Stimulated activated CD4-positive, alpha-beta T cell treated with anti-CD3 and anti-CD28 coated beads, Interleukin-12 subunit alpha, Interleukin-12 subunit beta, amount 100 ng/mL, for 24 hours (primary cell): ENCODE measurements at regions not wholly inside any gene's neighbourhood (a gene's known extent, or its start where the extent isn't known, plus 50 kb on each side); places are given as distances from the start of the nearest gene placed in this dataset.

Experiments used
- DNase-seq, 2 experiments: peaks; one replicate each; pipeline ENCODE4 v3.0.0-alpha.2; 2020; ENCODE audit warnings: low read depth in 2 of 2

GRCh38 chr12:107443320-107444090 lies 242.1 kb upstream of the PWP1 start:
- no peak for DNase-seq

DNA sequence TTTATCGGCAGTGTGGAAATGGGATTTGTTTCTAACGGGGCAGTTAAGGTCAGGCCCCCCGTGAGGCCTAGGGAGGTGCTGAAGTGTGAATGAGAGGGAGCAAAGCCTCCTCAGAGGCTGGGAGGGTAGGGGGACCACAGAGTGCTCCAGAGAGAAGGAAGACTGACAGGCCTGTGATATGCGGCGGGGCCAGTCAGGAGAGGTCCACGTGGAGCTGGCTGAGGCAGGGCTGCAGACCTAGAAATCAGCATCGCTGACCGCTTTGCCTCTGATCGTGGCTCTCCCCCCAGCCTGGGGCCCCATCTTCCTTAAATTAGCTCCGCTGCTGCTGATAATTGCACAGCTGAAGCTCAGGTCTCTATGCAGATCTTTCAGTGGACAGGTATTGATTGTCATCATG lies 240.8 kb upstream of the PWP1 start:
- DNase-seq: no peak

GRCh38 chr12:107446476-107446875 lies 239.1 kb upstream of the PWP1 start:
- no peak for DNase-seq

GRCh38 chr12:107447336-107447735 lies 238.3 kb upstream of the PWP1 start:
- DNase-seq: no peak

DNA sequence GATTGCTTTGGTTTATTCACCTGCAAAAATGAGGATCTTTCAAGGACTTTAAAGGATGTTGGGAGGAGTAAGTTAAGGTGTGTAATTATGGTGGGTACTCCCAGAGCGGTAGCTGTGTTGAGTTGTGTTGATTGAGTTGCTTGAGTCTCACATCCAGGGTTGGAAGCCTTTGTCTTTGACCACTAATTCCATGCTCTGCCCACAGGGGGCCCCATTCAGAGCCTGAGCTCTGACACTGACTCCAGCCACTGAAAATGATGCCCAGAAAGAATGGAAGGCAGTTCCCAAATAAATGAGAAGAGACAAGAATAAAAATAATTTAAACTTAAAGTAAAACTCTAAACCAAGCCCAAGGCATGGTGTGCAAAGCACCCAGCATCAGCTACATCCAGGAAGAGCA lies 237.4 kb upstream of the PWP1 start:
- no peak for DNase-seq

DNA sequence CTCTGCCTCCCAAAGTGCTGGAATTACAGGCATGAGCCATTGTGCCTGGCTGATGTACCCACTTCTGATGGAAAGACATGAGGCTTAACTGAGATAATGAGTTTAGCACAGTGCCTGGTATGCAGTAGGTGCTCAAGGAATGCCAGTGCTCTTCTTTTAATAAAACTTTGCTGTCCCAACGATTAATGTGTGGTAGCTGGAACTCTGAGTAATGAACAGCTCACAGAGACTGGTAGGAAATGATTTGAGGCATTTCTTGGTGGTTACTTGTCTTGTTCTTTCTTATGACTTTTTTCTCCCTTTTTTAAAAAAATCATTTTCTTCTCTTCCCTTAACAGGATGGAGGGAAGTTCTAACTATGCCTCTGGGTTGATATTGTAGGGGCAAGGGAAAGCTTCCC lies 235.7 kb upstream of the PWP1 start:
- no peak for DNase-seq

DNA sequence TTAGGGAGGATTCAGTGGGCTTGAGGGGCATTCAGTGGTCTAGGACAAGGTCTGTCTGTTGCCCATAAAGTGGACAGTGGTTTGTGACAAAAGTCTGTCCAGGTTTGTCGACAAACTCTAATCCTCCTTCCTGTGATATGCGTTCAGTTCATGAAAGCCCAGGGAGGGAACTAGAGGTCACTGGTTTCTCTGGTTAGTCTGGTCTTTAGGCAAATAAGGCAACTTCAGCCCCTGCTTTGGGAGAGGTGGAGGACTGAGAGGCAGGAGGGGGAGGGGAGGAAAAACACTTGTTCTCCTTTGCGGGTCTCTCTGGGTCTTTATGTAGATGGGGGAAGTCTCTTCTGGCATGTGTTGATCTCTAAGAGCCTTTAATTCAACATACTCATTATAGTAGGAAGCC lies 235.1 kb upstream of the PWP1 start:
- DNase-seq: no peak

DNA sequence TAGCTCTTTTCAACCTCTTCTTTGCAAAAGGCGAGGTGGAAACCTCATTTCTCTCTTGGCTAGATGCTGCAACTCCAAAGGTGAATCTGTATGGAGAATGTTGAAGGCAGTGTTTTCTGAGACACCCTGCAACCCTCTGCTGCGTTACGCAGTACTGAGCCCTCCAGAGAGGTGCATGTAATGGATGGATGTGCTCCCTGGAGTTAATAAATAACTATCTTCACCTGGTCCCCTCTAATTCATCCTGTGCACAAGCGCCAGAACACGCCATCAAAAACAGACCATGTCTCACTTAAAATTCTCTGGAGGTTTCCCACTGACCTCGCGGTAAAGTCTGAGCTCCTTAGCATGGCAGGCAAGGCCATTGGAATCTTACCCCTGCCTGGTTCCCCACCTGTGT lies 234.4 kb upstream of the PWP1 start:
- no peak for DNase-seq

- no peak for DNase-seq
Measured at GRCh38 chr12:107454109-107454830, 231.3 kb upstream of the PWP1 start.

DNA sequence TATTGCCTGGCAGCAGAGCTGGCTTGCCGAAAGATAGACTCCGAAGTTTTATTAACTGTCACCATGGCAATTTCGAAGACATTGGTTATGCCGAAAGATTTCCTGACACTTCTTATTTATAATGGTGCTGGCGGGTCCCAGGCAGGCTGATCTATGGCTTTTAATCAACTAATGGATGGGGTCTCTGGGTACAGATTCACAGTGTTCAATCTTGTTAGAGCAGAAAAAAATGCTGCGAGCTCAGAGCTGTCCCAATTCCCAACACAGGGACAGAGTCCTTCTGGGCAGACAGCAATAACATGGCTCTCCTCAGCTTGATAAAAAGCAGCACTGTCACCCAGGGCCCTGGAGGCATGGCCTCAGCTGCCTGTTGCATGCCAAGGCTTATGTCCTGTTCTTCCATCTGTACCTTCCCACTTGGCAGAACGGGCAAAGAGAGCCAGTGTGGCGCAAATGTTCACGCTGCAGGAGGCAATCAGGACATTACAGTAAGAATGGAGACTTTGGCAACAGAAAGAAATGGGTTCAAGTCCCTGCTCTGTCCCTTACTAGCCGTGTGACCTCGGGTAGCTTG lies 228.2 kb upstream of the PWP1 start:
- DNase-seq: no peak

DNA sequence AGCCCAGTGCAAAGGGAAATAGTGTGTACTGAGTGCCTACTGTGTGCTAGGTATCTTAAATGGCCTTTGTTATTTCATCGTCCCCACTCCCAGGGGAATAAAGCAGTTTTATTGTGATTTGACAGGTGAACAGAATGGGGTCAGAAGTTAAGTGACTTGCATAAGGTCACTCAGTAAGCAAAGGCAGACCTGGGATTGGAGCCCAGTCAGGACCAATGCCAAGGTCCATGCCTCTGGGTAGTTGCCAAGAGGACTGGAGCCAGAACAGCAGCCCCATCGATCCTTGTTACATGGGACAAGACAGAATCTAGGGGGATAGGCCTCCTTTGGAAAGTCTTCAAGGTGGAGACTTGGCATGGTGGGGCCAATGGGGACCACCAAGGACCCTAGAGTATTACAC lies 227.4 kb upstream of the PWP1 start:
- no peak for DNase-seq

- DNase-seq: no peak
Measured at GRCh38 chr12:107458990-107459389, 226.6 kb upstream of the PWP1 start.

GRCh38 chr12:107459641-107460040 lies 226.0 kb upstream of the PWP1 start:
- DNase-seq: no peak

GRCh38 chr12:107461222-107461975 lies 224.2 kb upstream of the PWP1 start:
- no peak for DNase-seq

GRCh38 chr12:107462428-107463332 lies 222.9 kb upstream of the PWP1 start:
- DNase-seq: no peak

DNA sequence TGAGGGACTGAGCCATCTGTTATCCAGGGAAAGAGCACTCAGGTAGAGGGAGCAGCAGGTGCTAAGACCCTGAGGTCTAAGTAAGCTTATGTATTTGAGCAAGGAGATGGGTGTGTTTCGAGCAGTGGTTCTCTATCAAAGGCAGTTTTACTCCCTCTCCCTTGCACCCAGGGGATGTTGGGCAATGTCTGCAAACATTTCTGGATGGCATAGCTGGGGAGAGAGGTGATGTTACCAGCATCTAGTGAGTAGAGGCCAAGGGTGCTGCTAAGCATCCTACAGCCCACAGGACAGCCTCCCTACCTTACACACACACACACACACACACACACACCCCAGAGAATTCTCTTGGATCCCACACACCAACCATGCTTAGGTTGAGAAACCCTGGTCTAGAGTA lies 221.0 kb upstream of the PWP1 start:
- DNase-seq: no peak

DNA sequence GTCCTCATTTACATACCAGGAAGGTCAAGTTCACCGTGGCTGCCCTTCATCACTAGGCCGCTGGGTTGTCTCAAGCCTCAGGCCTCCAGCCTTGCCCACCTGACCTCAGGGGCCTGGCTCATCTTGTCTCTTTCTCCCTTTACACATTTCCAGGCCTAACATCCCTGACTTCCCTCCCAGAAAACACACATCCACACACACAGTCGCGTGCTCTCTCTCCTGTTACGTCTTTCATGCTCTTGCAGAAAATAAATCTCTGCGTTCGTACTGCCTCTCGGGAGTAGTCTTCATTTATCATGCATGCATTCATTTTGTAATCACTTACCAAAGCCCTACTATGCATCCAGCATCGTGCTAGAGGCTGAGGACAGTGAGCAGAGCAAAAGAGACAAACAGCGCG lies 220.0 kb upstream of the PWP1 start:
- no peak for DNase-seq

GRCh38 chr12:107467716-107468115 lies 217.9 kb upstream of the PWP1 start:
- no peak for DNase-seq

GRCh38 chr12:107468182-107468581 lies 217.4 kb upstream of the PWP1 start:
- DNase-seq: no peak

GRCh38 chr12:107469011-107469410 lies 216.6 kb upstream of the PWP1 start:
- no peak for DNase-seq

- DNase-seq: no peak
Measured at GRCh38 chr12:107470645-107471044, 215.0 kb upstream of the PWP1 start.
